H1 (cell line): ENCODE measurements at regions not wholly inside any gene's neighbourhood (a gene's known extent, or its start where the extent isn't known, plus 50 kb on each side); places are given as distances from the start of the nearest gene placed in this dataset.

Experiments used
- BRCA1 ChIP-seq: IDR thresholded peaks from 2 replicates; pipeline ENCODE4 v1.6.1; 2012; ENCODE audit warnings: low read depth, low read length, improper control_type of control experiment
- CEBPB ChIP-seq: IDR thresholded peaks from 2 replicates; pipeline ENCODE4 v1.6.1; 2012; ENCODE audit warnings: low read depth, low read length
- CTBP2 ChIP-seq: IDR thresholded peaks from 2 replicates; pipeline ENCODE4 v1.7.0; 2011; ENCODE audit warnings: borderline replicate concordance, mild to moderate bottlenecking, moderate library complexity, mixed read lengths, low read length; ENCODE audit not compliant: insufficient read depth, insufficient read length
- FOSL1 ChIP-seq: IDR thresholded peaks from 2 replicates; pipeline ENCODE4 v1.6.1; 2011; ENCODE audit warnings: mild to moderate bottlenecking, low read depth, low read length, moderate library complexity; ENCODE audit not compliant: insufficient read depth
- TF ChIP-seq, protein P1 (sequence below), 3 experiments: IDR thresholded peaks; 1 replicate in 2 of 3; 2 replicates in 1 of 3; pipeline versions ENCODE4 v1.5.1 to v1.6.1; 2011; ENCODE audit warnings: low read length in 3 of 3, mild to moderate bottlenecking in 3 of 3, inconsistent platforms in 2 of 3, low read depth in 1 of 3, moderate library complexity in 1 of 3; ENCODE audit not compliant: insufficient read depth in 1 of 3; ENCODE audit errors: control extremely low read depth in 1 of 3

DNA sequence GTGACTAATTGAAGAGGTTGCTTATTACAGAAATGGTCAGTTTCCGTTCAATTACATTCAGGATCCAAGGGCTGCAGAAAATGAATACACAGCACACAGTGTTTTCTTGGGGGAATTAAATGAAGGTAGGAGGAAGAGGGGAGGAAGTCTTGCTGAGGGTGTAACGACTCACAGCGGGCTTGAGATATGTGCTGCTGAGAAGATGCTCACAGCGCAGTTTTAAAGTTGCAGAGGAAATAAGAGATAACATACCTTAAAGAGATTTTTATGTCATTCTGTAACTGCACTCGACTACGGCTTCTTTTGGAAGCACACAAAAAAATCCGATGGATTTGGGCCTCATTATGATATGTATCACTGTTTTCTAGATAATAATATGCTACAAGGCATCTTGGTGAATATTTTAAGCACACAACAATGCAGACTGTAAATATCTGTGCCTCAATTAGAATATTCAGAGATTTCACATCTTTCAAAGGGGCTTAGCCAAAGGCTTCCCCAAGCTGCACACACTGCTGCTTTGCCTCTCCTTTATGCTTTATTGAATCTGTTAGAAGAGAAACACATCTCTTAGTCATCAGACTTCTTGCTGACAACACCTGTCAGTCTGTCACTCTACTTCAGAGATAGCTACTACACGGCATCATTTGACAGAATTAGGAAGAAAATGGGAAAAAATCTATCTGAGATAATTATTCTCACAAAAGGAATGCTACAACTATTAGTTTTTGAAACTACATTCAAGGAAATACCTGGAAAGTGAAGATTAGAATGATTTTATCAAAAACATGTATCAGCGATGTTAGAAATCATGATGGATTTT lies 773.2 kb downstream of the OTOL1 start:
- no peak for TF ChIP-seq CTBP2
- TF ChIP-seq, protein P1, sequence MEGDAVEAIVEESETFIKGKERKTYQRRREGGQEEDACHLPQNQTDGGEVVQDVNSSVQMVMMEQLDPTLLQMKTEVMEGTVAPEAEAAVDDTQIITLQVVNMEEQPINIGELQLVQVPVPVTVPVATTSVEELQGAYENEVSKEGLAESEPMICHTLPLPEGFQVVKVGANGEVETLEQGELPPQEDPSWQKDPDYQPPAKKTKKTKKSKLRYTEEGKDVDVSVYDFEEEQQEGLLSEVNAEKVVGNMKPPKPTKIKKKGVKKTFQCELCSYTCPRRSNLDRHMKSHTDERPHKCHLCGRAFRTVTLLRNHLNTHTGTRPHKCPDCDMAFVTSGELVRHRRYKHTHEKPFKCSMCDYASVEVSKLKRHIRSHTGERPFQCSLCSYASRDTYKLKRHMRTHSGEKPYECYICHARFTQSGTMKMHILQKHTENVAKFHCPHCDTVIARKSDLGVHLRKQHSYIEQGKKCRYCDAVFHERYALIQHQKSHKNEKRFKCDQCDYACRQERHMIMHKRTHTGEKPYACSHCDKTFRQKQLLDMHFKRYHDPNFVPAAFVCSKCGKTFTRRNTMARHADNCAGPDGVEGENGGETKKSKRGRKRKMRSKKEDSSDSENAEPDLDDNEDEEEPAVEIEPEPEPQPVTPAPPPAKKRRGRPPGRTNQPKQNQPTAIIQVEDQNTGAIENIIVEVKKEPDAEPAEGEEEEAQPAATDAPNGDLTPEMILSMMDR (IDR thresholded peaks at IDR 0.05; ENCODE audit: control extremely low read depth in 1 of 3, insufficient read depth in 1 of 3, low read depth in 1 of 3, low read length in 3 of 3) = no peak
- TF ChIP-seq BRCA1 = no peak
- no peak for TF ChIP-seq CEBPB
- TF ChIP-seq FOSL1 = no peak
